Liver (tissue), 8 donors: ENCODE measurements at regions not wholly inside any gene's neighbourhood (a gene's known extent, or its start where the extent isn't known, plus 50 kb on each side); places are given as distances from the start of the nearest gene placed in this dataset.

ENCODE experiments used
- DNase-seq: peaks from one replicate; pipeline ENCODE4 v3.0.0-alpha.2; 2017; ENCODE audit warnings: low spot score
- H3K27ac ChIP-seq, 2 donors: one replicate each; pipeline ENCODE4 v1.7.0; 2013; ENCODE audit warnings: inconsistent platforms in 2 of 2, low read length in 2 of 2, control low read depth in 1 of 2, low read depth in 1 of 2, mild to moderate bottlenecking in 1 of 2
- H3K27me3 ChIP-seq, 4 donors: one replicate each; pipeline versions ENCODE4 v1.6.1 to v1.7.0; 2013; ENCODE audit warnings: low read length in 3 of 4, inconsistent platforms in 1 of 4, mild to moderate bottlenecking in 1 of 4, moderate library complexity in 1 of 4; ENCODE audit not compliant: control insufficient read depth in 4 of 4, insufficient read depth in 4 of 4
- H3K36me3 ChIP-seq, 4 donors: one replicate each; pipeline versions ENCODE4 v1.6.1 to v1.7.0; 2013; ENCODE audit warnings: low read length in 3 of 4, mild to moderate bottlenecking in 3 of 4, low read depth in 1 of 4, moderate library complexity in 1 of 4; ENCODE audit not compliant: control insufficient read depth in 4 of 4, insufficient read depth in 3 of 4
- H3K4me1 ChIP-seq, 4 donors: one replicate each; pipeline versions ENCODE4 v1.6.1 to v1.7.0; 2013; ENCODE audit warnings: low read length in 3 of 4, mild to moderate bottlenecking in 3 of 4, moderate library complexity in 1 of 4; ENCODE audit not compliant: control insufficient read depth in 4 of 4, insufficient read depth in 4 of 4
- H3K4me3 ChIP-seq, 3 donors: one replicate each; pipeline versions ENCODE4 v1.6.1 to v1.7.0; 2013; ENCODE audit warnings: low read length in 3 of 3, control low read depth in 1 of 3, low read depth in 1 of 3, mild to moderate bottlenecking in 1 of 3
- H3K9ac ChIP-seq, 2 donors: one replicate each; pipeline ENCODE4 v1.7.0; 2013; ENCODE audit warnings: low read length in 2 of 2, mild to moderate bottlenecking in 2 of 2, moderate library complexity in 2 of 2, control low read depth in 1 of 2, low read depth in 1 of 2
- H3K9me3 ChIP-seq, 4 donors: one replicate each; pipeline versions ENCODE4 v1.6.1 to v1.7.0; 2013; ENCODE audit warnings: low read length in 3 of 4; ENCODE audit not compliant: control insufficient read depth in 4 of 4
- ATF3 ChIP-seq: IDR thresholded peaks from 2 replicates; pipeline ENCODE4 v1.6.1; 2016; ENCODE audit warnings: antibody characterized with exemption
- EGR1 ChIP-seq, 2 donors: IDR thresholded peaks; 2 replicates each; pipeline ENCODE4 v1.6.1; 2016 to 2018; ENCODE audit warnings: antibody characterized with exemption in 2 of 2, low read depth in 2 of 2
- FOXA1 ChIP-seq: IDR thresholded peaks from 2 replicates; pipeline ENCODE4 v1.6.1; 2016; ENCODE audit warnings: antibody characterized with exemption
- FOXA2 ChIP-seq: IDR thresholded peaks from 2 replicates; pipeline ENCODE4 v1.6.1; 2016; ENCODE audit warnings: antibody characterized with exemption
- GABPA ChIP-seq, 2 donors: IDR thresholded peaks in 1 of 2; conservative IDR thresholded peaks in 1 of 2; 2 replicates each; pipeline ENCODE4 v1.6.1; 2016; ENCODE audit warnings: antibody characterized with exemption in 2 of 2, mild to moderate bottlenecking in 1 of 2, moderate library complexity in 1 of 2
- HNF4A ChIP-seq, 2 donors: conservative IDR thresholded peaks; 2 replicates each; pipeline ENCODE4 v1.6.1; 2016; ENCODE audit warnings: antibody characterized with exemption in 2 of 2, mild to moderate bottlenecking in 2 of 2
- HNF4G ChIP-seq: IDR thresholded peaks from 2 replicates; pipeline ENCODE4 v1.6.1; 2016; ENCODE audit warnings: antibody characterized with exemption
- JUND ChIP-seq, 2 donors: IDR thresholded peaks; 2 replicates each; pipeline ENCODE4 v1.6.1; 2016; ENCODE audit warnings: antibody characterized with exemption in 2 of 2
- MAX ChIP-seq: IDR thresholded peaks from 2 replicates; pipeline ENCODE4 v1.6.1; 2016; ENCODE audit warnings: antibody characterized with exemption
- NR2F2 ChIP-seq: IDR thresholded peaks from 2 replicates; pipeline ENCODE4 v1.6.1; 2016; ENCODE audit warnings: antibody characterized with exemption
- RAD21 ChIP-seq, 2 donors: IDR thresholded peaks; 2 replicates each; pipeline ENCODE4 v1.6.1; 2016; ENCODE audit warnings: antibody characterized with exemption in 2 of 2, mild to moderate bottlenecking in 2 of 2
- REST ChIP-seq: IDR thresholded peaks from 2 replicates; pipeline ENCODE4 v1.6.1; 2016; ENCODE audit warnings: antibody characterized with exemption, mild to moderate bottlenecking
- RXRA ChIP-seq, 2 donors: IDR thresholded peaks; 2 replicates each; pipeline ENCODE4 v1.6.1; 2017 to 2018; ENCODE audit warnings: antibody characterized with exemption in 2 of 2, mild to moderate bottlenecking in 1 of 2
- SP1 ChIP-seq: IDR thresholded peaks from 2 replicates; pipeline ENCODE4 v1.6.1; 2018; ENCODE audit warnings: antibody characterized with exemption, mild to moderate bottlenecking
- TAF1 ChIP-seq: conservative IDR thresholded peaks from 2 replicates; pipeline ENCODE4 v1.6.1; 2016; ENCODE audit warnings: antibody characterized with exemption, mild to moderate bottlenecking
- YY1 ChIP-seq: IDR thresholded peaks from 2 replicates; pipeline ENCODE4 v1.6.1; 2016; ENCODE audit warnings: antibody characterized with exemption, mild to moderate bottlenecking
- WGBS: extraction: QIAGEN DNeasy Blood & Tissue Kit; methylation state at CpG from one replicate; pipeline ENCODE4 v1.1.7; 2013; 5-methylcytosine and 5-hydroxymethylcytosine counted together
- TF ChIP-seq, protein P1 (sequence below): fragments of 150-350 bp; IDR thresholded peaks from 2 replicates; pipeline ENCODE4 v1.5.1; 2017; ENCODE audit warnings: improper control_type of control experiment, low read depth, low read length; ENCODE audit not compliant: missing input control
- TF ChIP-seq, protein P2 (sequence below): IDR thresholded peaks from 2 replicates; pipeline ENCODE4 v1.6.1; 2016; ENCODE audit warnings: antibody characterized with exemption
- donor health status: healthy.
- donor health status: healthy.
- donor health status: healthy.
- donor health status: healthy.
- donor health status: healthy.

DNA sequence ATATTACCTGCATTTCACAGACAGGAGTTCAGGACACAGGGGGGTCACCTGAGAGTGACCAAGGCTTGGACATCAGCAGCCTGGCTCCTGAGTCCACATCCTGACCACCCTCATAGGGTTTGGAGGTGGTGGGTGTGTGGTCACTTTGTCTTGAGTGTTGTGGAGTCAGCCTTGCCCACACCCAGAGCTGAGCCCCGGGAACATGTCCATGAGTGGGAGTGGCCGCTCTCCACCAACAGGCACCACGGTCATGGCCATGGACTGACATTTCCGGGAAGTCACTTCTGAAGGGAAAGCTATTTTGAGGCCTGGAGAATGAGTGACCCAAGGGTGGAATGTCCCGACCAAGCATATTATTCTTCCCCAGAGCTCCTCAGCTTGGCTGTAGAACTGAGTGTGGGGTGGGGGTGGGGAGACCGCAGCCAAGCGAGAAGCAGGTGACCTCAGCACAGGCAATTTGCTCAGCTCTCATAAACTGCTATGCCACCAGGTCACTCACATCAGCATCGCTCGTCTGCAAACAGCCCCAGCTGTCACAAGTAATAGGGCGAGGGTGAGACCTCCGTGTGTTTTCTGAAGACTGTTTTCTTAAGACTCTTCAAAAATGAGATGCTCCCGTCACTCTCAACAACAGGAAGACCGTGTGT lies 348.6 kb upstream of the CDH4 start:
- Histone ChIP-seq H3K36me3 (no peaks in the 10 kb centered on the region), H3K27me3 (no peaks in the 10 kb centered on the region), H3K9me3 (peaks cover 3 to 11% (median 7%) of the 10 kb centered on the region in 4 donors), H3K4me3 (no peak overlapping the region), H3K27ac (no peak overlapping the region), H3K4me1 (no peaks in the 10 kb centered on the region), H3K9ac (no peak overlapping the region)
- DNase-seq, result no peak
- 75% methylated on average over 13 of the region's 13 CpGs for WGBS
- no peak for TF ChIP-seq EGR1 (IDR thresholded peaks at IDR 0.05; ENCODE audit: low read depth in 2 of 2)
- TF ChIP-seq TAF1, result no peak
- no peak for TF ChIP-seq RAD21 (IDR thresholded peaks at IDR 0.05)
- no peak for TF ChIP-seq NR2F2
- TF ChIP-seq JUND (IDR thresholded peaks at IDR 0.05), result no peak
- no peak for TF ChIP-seq GABPA (IDR thresholded peaks at IDR 0.05 in 1 of 2, conservative IDR thresholded peaks at IDR 0.05 in 1 of 2)
- TF ChIP-seq HNF4G, result no peak
- TF ChIP-seq, protein P1, sequence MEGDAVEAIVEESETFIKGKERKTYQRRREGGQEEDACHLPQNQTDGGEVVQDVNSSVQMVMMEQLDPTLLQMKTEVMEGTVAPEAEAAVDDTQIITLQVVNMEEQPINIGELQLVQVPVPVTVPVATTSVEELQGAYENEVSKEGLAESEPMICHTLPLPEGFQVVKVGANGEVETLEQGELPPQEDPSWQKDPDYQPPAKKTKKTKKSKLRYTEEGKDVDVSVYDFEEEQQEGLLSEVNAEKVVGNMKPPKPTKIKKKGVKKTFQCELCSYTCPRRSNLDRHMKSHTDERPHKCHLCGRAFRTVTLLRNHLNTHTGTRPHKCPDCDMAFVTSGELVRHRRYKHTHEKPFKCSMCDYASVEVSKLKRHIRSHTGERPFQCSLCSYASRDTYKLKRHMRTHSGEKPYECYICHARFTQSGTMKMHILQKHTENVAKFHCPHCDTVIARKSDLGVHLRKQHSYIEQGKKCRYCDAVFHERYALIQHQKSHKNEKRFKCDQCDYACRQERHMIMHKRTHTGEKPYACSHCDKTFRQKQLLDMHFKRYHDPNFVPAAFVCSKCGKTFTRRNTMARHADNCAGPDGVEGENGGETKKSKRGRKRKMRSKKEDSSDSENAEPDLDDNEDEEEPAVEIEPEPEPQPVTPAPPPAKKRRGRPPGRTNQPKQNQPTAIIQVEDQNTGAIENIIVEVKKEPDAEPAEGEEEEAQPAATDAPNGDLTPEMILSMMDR, result no peak
- no peak for TF ChIP-seq YY1
- no peak for TF ChIP-seq SP1
- TF ChIP-seq REST, result no peak
- no peak for TF ChIP-seq MAX
- TF ChIP-seq, protein P2, sequence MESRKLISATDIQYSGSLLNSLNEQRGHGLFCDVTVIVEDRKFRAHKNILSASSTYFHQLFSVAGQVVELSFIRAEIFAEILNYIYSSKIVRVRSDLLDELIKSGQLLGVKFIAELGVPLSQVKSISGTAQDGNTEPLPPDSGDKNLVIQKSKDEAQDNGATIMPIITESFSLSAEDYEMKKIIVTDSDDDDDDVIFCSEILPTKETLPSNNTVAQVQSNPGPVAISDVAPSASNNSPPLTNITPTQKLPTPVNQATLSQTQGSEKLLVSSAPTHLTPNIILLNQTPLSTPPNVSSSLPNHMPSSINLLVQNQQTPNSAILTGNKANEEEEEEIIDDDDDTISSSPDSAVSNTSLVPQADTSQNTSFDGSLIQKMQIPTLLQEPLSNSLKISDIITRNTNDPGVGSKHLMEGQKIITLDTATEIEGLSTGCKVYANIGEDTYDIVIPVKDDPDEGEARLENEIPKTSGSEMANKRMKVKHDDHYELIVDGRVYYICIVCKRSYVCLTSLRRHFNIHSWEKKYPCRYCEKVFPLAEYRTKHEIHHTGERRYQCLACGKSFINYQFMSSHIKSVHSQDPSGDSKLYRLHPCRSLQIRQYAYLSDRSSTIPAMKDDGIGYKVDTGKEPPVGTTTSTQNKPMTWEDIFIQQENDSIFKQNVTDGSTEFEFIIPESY, result no peak
- no peak for TF ChIP-seq FOXA1
- no peak for TF ChIP-seq FOXA2
- no peak for TF ChIP-seq RXRA (IDR thresholded peaks at IDR 0.05)
- TF ChIP-seq ATF3, result no peak
- TF ChIP-seq HNF4A (conservative IDR thresholded peaks at IDR 0.05), result no peak
